BJ (cell line): ENCODE measurements at regions not wholly inside any gene's neighbourhood (a gene's known extent, or its start where the extent isn't known, plus 50 kb on each side); places are given as distances from the start of the nearest gene placed in this dataset.

Experiments
- CTCF ChIA-PET: fragments of 350-600 bp; formaldehyde crosslinking; extraction: SDS; loops from one replicate; lab custom pipeline; 2021; ENCODE audit warnings: antibody characterized with exemption, inconsistent platforms; lab: Yijun Ruan, JAX
- POLR2A ChIA-PET: fragments of 300-600 bp; sonication (Branson Sonifier 250); formaldehyde crosslinking; extraction: SDS; loops from one replicate; lab custom pipeline; 2021; ENCODE audit warnings: antibody characterized with exemption; lab: Charles Lee
- DNase-seq: peaks from one replicate; pipeline ENCODE4 v3.0.0-alpha.2; 2011; ENCODE audit warnings: low read depth
- H3K27me3 ChIP-seq: 2 replicates; pipeline ENCODE4 v1.6.0; 2011; ENCODE audit warnings: low read length; ENCODE audit not compliant: control insufficient read depth, insufficient read depth
- H3K36me3 ChIP-seq: 2 replicates; pipeline ENCODE4 v1.5.1; 2011; ENCODE audit warnings: low read length; ENCODE audit not compliant: control insufficient read depth, insufficient read depth
- H3K4me3 ChIP-seq: 2 replicates; pipeline ENCODE4 v1.5.1; 2011; ENCODE audit warnings: low read depth, mild to moderate bottlenecking, control low read depth, low read length
- TF ChIP-seq, protein P1 (sequence below): IDR thresholded peaks from 2 replicates; pipeline ENCODE4 v1.5.1; 2011; ENCODE audit warnings: low read depth, mild to moderate bottlenecking, control low read depth, inconsistent platforms, low read length, moderate library complexity; ENCODE audit not compliant: insufficient read depth

DNA sequence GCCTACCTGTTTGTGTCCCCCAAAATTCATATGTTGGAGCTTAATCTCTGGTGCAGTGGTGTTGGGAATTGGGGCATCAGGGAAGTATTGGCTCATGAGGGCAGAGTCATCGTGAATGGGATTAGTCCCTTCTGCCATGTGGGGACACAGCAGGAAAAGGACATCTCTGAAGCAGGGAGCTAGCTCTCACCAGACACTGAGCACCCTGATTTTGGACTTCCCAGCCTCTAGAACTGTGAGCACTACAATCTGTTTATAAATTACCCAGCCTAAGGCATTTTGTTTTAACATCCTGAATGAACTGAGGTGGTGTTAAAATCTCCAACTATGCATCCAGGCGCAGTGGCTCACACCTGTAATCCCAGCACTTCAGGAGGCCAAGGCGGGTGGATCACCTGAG lies 206.0 kb downstream of the SEC14L1 start:
- POLR2A ChIA-PET, result no interaction called here
- Histone ChIP-seq H3K36me3 (0 out of 2 replicates have a peak, but pooled peaks cover 2% of the 10 kb centered on the region), H3K27me3 (no peaks in the 10 kb centered on the region), H3K4me3 (no peak overlapping the region)
- TF ChIP-seq, protein P1, sequence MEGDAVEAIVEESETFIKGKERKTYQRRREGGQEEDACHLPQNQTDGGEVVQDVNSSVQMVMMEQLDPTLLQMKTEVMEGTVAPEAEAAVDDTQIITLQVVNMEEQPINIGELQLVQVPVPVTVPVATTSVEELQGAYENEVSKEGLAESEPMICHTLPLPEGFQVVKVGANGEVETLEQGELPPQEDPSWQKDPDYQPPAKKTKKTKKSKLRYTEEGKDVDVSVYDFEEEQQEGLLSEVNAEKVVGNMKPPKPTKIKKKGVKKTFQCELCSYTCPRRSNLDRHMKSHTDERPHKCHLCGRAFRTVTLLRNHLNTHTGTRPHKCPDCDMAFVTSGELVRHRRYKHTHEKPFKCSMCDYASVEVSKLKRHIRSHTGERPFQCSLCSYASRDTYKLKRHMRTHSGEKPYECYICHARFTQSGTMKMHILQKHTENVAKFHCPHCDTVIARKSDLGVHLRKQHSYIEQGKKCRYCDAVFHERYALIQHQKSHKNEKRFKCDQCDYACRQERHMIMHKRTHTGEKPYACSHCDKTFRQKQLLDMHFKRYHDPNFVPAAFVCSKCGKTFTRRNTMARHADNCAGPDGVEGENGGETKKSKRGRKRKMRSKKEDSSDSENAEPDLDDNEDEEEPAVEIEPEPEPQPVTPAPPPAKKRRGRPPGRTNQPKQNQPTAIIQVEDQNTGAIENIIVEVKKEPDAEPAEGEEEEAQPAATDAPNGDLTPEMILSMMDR, result no peak
- CTCF ChIA-PET, result interaction anchor here (1.4 to 1.7 kb wide), 3 partner anchors 14 to 83 kb away, joined by 4 to 5 read pairs (median 4); no protein-coding TSS in a partner anchor
- no peak for DNase-seq

DNA sequence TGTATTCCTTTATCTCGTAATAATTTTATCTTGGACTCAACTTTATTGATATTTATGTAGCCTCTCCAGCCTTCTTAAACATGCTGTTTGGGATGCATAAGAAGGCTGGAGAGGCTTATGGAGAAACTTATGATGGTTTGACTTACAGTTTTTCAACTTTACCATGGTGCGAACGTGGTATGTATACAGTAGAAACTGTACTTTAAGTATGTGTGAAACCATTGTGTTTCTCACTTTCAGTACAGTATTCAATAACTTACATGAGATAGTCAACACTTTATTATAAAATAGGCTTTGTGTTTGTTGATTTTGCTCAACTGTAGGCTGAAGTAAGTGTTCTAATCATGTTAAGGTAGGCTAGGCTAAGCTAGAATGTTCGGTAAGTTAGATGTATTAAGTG lies 206.8 kb downstream of the SEC14L1 start:
- TF ChIP-seq, protein P1, result no peak
- CTCF ChIA-PET, result interaction anchor here (1.4 to 1.7 kb wide), 2 partner anchors 16 to 83 kb away, joined by 4 to 5 read pairs; no protein-coding TSS in a partner anchor
- POLR2A ChIA-PET, result no interaction called here
- H3K36me3 ChIP-seq, result 0 out of 2 replicates have a peak, but pooled peaks cover 2% of the 10 kb centered on the region
- no peak overlapping the region for H3K4me3 ChIP-seq
- no peak for DNase-seq
- no peaks in the 10 kb centered on the region for H3K27me3 ChIP-seq

DNA sequence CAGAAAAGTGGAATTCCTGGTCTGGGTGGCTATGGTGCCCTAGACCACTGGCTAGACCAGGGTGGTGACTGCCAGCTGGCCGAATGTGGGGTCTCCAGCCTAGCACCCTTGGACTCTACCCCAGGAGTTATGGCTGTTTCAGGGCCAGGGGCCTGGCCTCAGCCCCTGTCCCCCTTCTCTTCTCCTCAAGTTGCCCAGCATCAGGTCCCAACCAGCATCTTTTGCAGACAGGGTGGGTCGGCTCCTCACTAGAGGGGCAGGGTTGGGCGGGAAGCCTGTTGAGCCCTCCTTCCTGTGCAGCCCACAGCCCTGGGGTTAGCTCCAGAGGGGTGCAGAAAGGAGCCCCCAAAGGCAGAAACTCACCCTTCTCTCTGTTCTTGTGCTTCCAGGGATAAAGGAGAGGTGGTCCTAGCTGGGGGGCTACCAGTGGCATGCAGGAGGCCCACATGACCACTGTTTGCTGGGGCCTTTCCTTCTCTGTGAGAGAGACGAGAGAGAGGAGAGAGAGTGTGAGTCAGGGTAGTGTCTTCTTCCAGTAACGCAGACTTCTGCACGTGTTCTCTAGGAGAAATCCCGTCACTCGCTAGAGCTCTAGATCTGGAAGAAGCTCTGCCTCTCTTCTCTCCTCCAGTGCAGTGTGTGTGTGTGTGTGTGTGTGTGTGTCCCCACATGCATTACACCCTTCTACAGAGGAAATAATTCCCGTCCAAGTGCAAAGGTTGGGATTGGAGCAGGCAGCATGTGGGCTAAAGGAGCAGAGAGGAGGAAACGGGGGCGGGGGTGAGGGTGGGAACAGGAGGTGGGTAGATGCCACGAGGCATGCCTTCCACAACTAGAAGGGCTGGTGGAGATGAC lies 209.4 kb downstream of the SEC14L1 start:
- TF ChIP-seq, protein P1, result no peak
- H3K4me3 ChIP-seq, result no peak overlapping the region
- H3K36me3 ChIP-seq, result no peaks in the 10 kb centered on the region
- no peak for DNase-seq
- ChIA-PET POLR2A (interaction anchor here (0.6 kb wide), 1 partner anchor 27 kb away, joined by 4 read pairs; no protein-coding TSS in a partner anchor), CTCF (interaction anchor here (1.1 to 2.2 kb wide), 3 partner anchors 17 to 61 kb away, joined by 3 to 6 read pairs (median 5); no protein-coding TSS in a partner anchor)
- no peaks in the 10 kb centered on the region for H3K27me3 ChIP-seq

DNA sequence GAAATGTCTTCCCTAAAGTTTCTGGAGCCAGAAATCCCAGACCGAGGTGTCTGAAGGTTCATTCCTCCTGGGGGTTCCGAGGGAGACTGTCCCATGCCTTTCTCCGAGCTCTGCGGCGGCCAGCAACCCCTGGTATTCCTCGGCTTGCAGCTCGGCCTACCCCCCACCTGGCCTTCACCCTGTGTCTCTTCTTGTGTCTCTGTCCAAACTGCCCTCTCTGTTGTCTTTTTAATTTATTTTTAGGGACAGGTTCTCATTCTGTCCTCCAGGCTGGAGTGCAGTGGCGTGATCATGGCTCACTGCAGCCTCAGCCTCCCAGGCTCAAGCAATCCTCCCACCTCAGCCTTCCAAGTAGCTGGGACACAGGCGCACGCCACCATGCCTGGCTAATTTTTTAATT lies 211.7 kb downstream of the SEC14L1 start:
- H3K4me3 ChIP-seq, result no peak overlapping the region
- ChIA-PET POLR2A (no interaction called here), CTCF (interaction anchor here (0.6 kb wide), 1 partner anchor 140 kb away, joined by 3 read pairs; no protein-coding TSS in a partner anchor)
- DNase-seq, result no peak
- TF ChIP-seq, protein P1, result no peak
- H3K36me3 ChIP-seq, result no peaks in the 10 kb centered on the region
- H3K27me3 ChIP-seq, result no peaks in the 10 kb centered on the region

DNA sequence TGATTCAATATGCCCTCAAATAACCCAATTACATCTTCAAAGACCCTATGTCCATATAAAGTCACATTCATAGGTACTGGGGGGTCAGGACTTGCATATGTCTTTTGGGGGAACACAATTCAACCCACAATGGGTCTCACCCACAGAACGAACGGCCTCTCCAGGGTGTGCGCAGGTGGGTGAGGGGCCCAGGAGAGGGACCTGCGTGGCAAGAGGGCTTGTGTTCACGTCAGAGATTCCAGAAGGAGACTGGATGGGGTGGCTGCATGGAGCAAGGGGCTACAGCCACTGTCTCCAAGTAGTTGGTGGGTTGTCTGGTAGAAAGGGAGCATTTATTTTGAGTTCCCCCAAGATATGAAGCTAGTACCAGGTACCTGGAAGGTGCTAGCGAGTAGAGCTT lies 212.2 kb downstream of the SEC14L1 start:
- no peak for DNase-seq
- Histone ChIP-seq H3K27me3 (no peaks in the 10 kb centered on the region), H3K36me3 (no peaks in the 10 kb centered on the region), H3K4me3 (no peak overlapping the region)
- TF ChIP-seq, protein P1, result no peak
- ChIA-PET CTCF (interaction anchor here (0.6 to 1.4 kb wide), 3 partner anchors 77 to 142 kb away, joined by 3 to 5 read pairs (median 3); no protein-coding TSS in a partner anchor), POLR2A (no interaction called here)
